Hepatocyte (in vitro differentiated cells): ENCODE measurements at regions not wholly inside any gene's neighbourhood (a gene's known extent, or its start where the extent isn't known, plus 50 kb on each side); places are given as distances from the start of the nearest gene placed in this dataset.
"Not testable (repeated sequence)": the region's sequence is repeated elsewhere in the genome, so short reads cannot be mapped to it uniquely, and the experiment has no call there.

Experiments used
- DNase-seq: peaks from one replicate; pipeline ENCODE4 v3.0.0-alpha.2; 2016; ENCODE audit warnings: low spot score
- H2AFZ ChIP-seq: fragments of 200-600 bp; sonication (generic); 2 replicates; pipeline ENCODE4 v1.6.0; 2016; ENCODE audit warnings: antibody characterized with exemption, mild to moderate bottlenecking
- H3K27ac ChIP-seq: fragments of 200-600 bp; sonication (generic); 2 replicates; pipeline ENCODE4 v1.5.1; 2016; ENCODE audit warnings: mild to moderate bottlenecking
- H3K27me3 ChIP-seq: fragments of 200-600 bp; sonication (generic); 2 replicates; pipeline ENCODE4 v1.6.1; 2016
- H3K36me3 ChIP-seq: fragments of 200-600 bp; sonication (generic); replicated peaks from 2 replicates; pipeline ENCODE4 v1.5.1; 2016; ENCODE audit warnings: low read depth; ENCODE audit not compliant: insufficient read depth
- H3K4me1 ChIP-seq: fragments of 200-600 bp; sonication (generic); 2 replicates; pipeline ENCODE4 v1.5.1; 2016; ENCODE audit warnings: mild to moderate bottlenecking, moderate library complexity; ENCODE audit not compliant: insufficient read depth
- H3K4me2 ChIP-seq: fragments of 200-600 bp; sonication (generic); 2 replicates; pipeline ENCODE4 v1.6.0; 2016
- H3K4me3 ChIP-seq: fragments of 200-600 bp; sonication (generic); 2 replicates; pipeline ENCODE4 v1.5.1; 2016; ENCODE audit warnings: mild to moderate bottlenecking
- H3K79me2 ChIP-seq: fragments of 200-600 bp; sonication (generic); 2 replicates; pipeline ENCODE4 v1.6.0; 2017; ENCODE audit warnings: mild to moderate bottlenecking
- H3K9me2 ChIP-seq: fragments of 200-600 bp; sonication (generic); replicated peaks from 2 replicates; pipeline ENCODE4 v1.6.0; 2017; ENCODE audit warnings: mild to moderate bottlenecking; ENCODE audit not compliant: insufficient read depth
- H3K9me3 ChIP-seq: fragments of 200-600 bp; sonication (generic); 2 replicates; pipeline ENCODE4 v1.5.1; 2016; ENCODE audit warnings: low read depth, mild to moderate bottlenecking
- H4K20me1 ChIP-seq: fragments of 200-600 bp; sonication (generic); 2 replicates; pipeline ENCODE4 v1.6.0; 2016; ENCODE audit warnings: mild to moderate bottlenecking; ENCODE audit not compliant: insufficient read depth, poor library complexity, severe bottlenecking
- CTCF ChIP-seq: fragments of 200-600 bp; sonication (generic); IDR thresholded peaks from 2 replicates; pipeline ENCODE4 v1.5.1; 2016; ENCODE audit warnings: antibody characterized with exemption, mild to moderate bottlenecking; ENCODE audit not compliant: poor library complexity
- EZH2 ChIP-seq: fragments of 200-600 bp; sonication (generic); IDR thresholded peaks from 2 replicates; pipeline ENCODE4 v1.6.1; 2016; ENCODE audit warnings: antibody characterized with exemption, mild to moderate bottlenecking, borderline replicate concordance
- EZH2phosphoT487 ChIP-seq: fragments of 200-600 bp; sonication (generic); IDR thresholded peaks from one replicate; pipeline ENCODE4 v1.6.1; 2018; ENCODE audit warnings: antibody characterized with exemption, mild to moderate bottlenecking, low read depth, moderate library complexity; ENCODE audit not compliant: unreplicated experiment, severe bottlenecking
- WGBS: methylation state at CpG from one replicate; pipeline ENCODE4 v1.1.6; 2016; ENCODE audit warnings: low lambda C conversion rate; ENCODE audit errors: missing lambda C conversion rate; 5-methylcytosine and 5-hydroxymethylcytosine counted together

- Histone ChIP-seq H3K9me2 (no peaks in the 10 kb centered on the region), H3K27ac (no peak overlapping the region), H2AFZ (no peak overlapping the region), H3K36me3 (no peaks in the 10 kb centered on the region), H3K79me2 (no peaks in the 10 kb centered on the region), H3K4me3 (no peak overlapping the region), H3K27me3 (no peaks in the 10 kb centered on the region), H3K4me1 (no peaks in the 10 kb centered on the region), H3K4me2 (no peak overlapping the region), H3K9me3 (no peaks in the 10 kb centered on the region), H4K20me1 (no peaks in the 10 kb centered on the region)
- WGBS = 88% methylated on average over 9 of the region's 9 CpGs
- TF ChIP-seq EZH2phosphoT487 = no peak
- TF ChIP-seq EZH2 = no peak
- TF ChIP-seq CTCF = no peak
- DNase-seq = no peak
Measured at GRCh38 chrX:65873385-65873784, 166.5 kb downstream of the VSIG4 start.

- no peaks in the 10 kb centered on the region for H3K36me3 ChIP-seq
- no peaks in the 10 kb centered on the region for H4K20me1 ChIP-seq
- peak; percentile 49 for DNase-seq
- no peaks in the 10 kb centered on the region for H3K9me2 ChIP-seq
- no peak overlapping the region for H3K4me3 ChIP-seq
- H3K79me2 ChIP-seq = no peaks in the 10 kb centered on the region
- TF ChIP-seq CTCF (no peak), EZH2phosphoT487 (no peak), EZH2 (no peak)
- no peaks in the 10 kb centered on the region for H3K9me3 ChIP-seq
- H3K4me2 ChIP-seq = no peak overlapping the region
- no peaks in the 10 kb centered on the region for H3K27me3 ChIP-seq
- no peak overlapping the region for H3K27ac ChIP-seq
- no peaks in the 10 kb centered on the region for H3K4me1 ChIP-seq
- WGBS = 56% methylated on average over 7 of the region's 7 CpGs
- H2AFZ ChIP-seq = no peak overlapping the region
Measured at GRCh38 chrX:65871671-65872311, 168.1 kb downstream of the VSIG4 start.

GRCh38 chrX:65870544-65870943 lies 169.3 kb downstream of the VSIG4 start:
- not testable (repeated sequence) for H3K9me2 ChIP-seq, H3K27me3 ChIP-seq, H4K20me1 ChIP-seq, H2AFZ ChIP-seq, H3K4me3 ChIP-seq, H3K79me2 ChIP-seq, H3K27ac ChIP-seq, H3K36me3 ChIP-seq, DNase-seq, H3K9me3 ChIP-seq, H3K4me2 ChIP-seq, H3K4me1 ChIP-seq
- WGBS = 83% methylated on average over 3 of the region's 3 CpGs

GRCh38 chrX:65866773-65867172 lies 173.1 kb downstream of the VSIG4 start:
- Histone ChIP-seq H4K20me1 (no peaks in the 10 kb centered on the region), H3K36me3 (no peaks in the 10 kb centered on the region), H2AFZ (no peak overlapping the region), H3K27ac (no peak overlapping the region), H3K79me2 (no peaks in the 10 kb centered on the region), H3K4me2 (no peak overlapping the region), H3K9me2 (no peaks in the 10 kb centered on the region), H3K9me3 (no peaks in the 10 kb centered on the region), H3K4me1 (no peaks in the 10 kb centered on the region), H3K4me3 (no peak overlapping the region), H3K27me3 (no peaks in the 10 kb centered on the region)
- TF ChIP-seq EZH2 (no peak), CTCF (no peak)
- no peak for DNase-seq
- WGBS = 75% methylated on average over 1 of the region's 1 CpG
